Gastroesophageal sphincter (tissue), 3 donors: ENCODE measurements at regions not wholly inside any gene's neighbourhood (a gene's known extent, or its start where the extent isn't known, plus 50 kb on each side); places are given as distances from the start of the nearest gene placed in this dataset.

Experiments used
- CTCF ChIP-seq, 4 experiments: fragments of 200-600 bp in 2 of 4; fragments of 450-650 bp in 2 of 4; sonication (generic) in 1 of 4; IDR thresholded peaks; one replicate each; pipeline ENCODE4 v1.5.1; 2017 to 2019; ENCODE audit warnings: antibody characterized with exemption in 4 of 4, mild to moderate bottlenecking in 2 of 4, moderate library complexity in 2 of 4
- EP300 ChIP-seq: sonication (generic); formaldehyde crosslinking; IDR thresholded peaks from one replicate; pipeline ENCODE4 v1.6.1; 2017; ENCODE audit warnings: antibody characterized with exemption, mild to moderate bottlenecking
- POLR2A ChIP-seq, 2 donors: fragments of 450-650 bp; IDR thresholded peaks; one replicate each; pipeline ENCODE4 v1.6.1; 2017; ENCODE audit warnings: antibody characterized with exemption in 2 of 2, mild to moderate bottlenecking in 2 of 2, moderate library complexity in 1 of 2
- POLR2AphosphoS5 ChIP-seq: sonication (generic); formaldehyde crosslinking; IDR thresholded peaks from one replicate; pipeline ENCODE4 v1.6.1; 2017; ENCODE audit warnings: antibody characterized with exemption

DNA sequence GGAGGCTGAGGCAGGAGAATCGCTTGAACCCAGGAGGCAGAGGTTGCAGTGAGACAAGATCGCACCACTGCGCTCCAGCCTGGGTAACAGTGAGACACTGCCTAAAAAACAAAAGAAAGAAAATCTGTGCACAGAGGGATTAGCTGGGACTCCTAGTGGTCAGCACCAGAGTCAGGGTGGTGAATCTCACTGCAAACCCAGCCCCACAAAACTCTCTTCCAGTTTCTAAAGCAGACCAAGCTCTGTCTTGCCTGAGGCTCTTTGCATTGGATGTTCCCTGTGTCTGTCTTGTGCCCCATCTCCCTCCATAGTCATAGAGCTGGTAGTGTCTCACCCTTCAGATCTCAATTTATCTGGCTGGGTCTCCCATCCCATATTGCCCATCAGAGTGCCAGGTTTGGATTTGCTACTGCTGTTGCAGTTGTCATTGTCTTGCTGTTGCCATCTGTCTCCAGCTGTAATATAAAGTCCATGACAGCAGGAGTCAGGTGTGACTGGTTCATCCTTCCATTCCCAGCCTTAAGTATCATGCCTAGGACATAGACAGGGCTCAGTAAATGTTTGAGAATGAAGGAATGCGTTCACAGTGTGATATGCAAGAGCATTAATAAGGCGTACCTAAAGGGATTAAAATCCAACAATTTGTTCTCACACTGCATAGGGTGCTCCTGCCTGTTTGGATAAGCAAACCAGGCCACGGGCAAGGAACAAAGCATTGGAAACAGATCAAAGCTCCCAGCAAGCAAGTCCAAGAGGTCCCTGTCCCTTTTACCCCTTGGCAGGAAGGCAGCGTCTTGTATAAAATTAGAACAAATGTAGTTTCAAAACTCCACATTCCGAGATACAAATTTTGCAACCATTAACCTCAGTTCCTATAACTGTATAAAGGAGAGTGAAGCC, 614.6 kb upstream of the CDH5 start:
- TF ChIP-seq CTCF (IDR thresholded peaks at IDR 0.05) (no peak), POLR2AphosphoS5 (no peak), EP300 (no peak), POLR2A (IDR thresholded peaks at IDR 0.05) (no peak)
